ENCODE measurements at regions not wholly inside any gene's neighbourhood (a gene's known extent, or its start where the extent isn't known, plus 50 kb on each side); places are given as distances from the start of the nearest gene placed in this dataset.

- no peak for DNase-seq
These were observed 57.3 kb upstream of the GALNT2 start for GRCh38 chr1:230009611-230010313.

GRCh38 chr1:230010603-230011332 is 56.3 kb upstream of the GALNT2 start:
- no peak for DNase-seq

- DNase-seq: no peak
These were observed 55.5 kb upstream of the GALNT2 start for GRCh38 chr1:230011333-230012092.

- DNase-seq: no peak
These were observed 55.0 kb upstream of the GALNT2 start for GRCh38 chr1:230012093-230012393.

- DNase-seq: no peak
These were observed 54.3 kb upstream of the GALNT2 start for GRCh38 chr1:230012741-230013140.

GRCh38 chr1:230016159-230016558 is 50.9 kb upstream of the GALNT2 start:
- no peak for DNase-seq

Measured in fibroblast of skin of scalp (primary cell).